HG03060 (cell line): ENCODE measurements at regions not wholly inside any gene's neighbourhood (a gene's known extent, or its start where the extent isn't known, plus 50 kb on each side); places are given as distances from the start of the nearest gene placed in this dataset.

Experiments used
- ATAC-seq: cut with Tn5 transposase; IDR thresholded peaks from one replicate; pipeline ENCODE4 v1.9.1; 2021; ENCODE audit warnings: low read depth, moderate number of reproducible peaks; ENCODE audit not compliant: unreplicated experiment

- no peak for ATAC-seq
These were observed 592.4 kb upstream of the DAB2 start for GRCh38 chr5:40017135-40017534.

GRCh38 chr5:40010436-40010835, 585.7 kb upstream of the DAB2 start:
- no peak for ATAC-seq

- no peak for ATAC-seq
These were observed 581.5 kb upstream of the DAB2 start for GRCh38 chr5:40006260-40006659.

GRCh38 chr5:40001796-40002195, 577.0 kb upstream of the DAB2 start:
- no peak for ATAC-seq

GRCh38 chr5:39998518-39998917, 573.7 kb upstream of the DAB2 start:
- no peak for ATAC-seq

GRCh38 chr5:39995990-39996389, 571.2 kb upstream of the DAB2 start:
- no peak for ATAC-seq

GRCh38 chr5:39992617-39993202, 567.9 kb upstream of the DAB2 start:
- ATAC-seq: no peak

- no peak for ATAC-seq
These were observed 561.8 kb upstream of the DAB2 start for GRCh38 chr5:39986614-39987013.

GRCh38 chr5:39980056-39980455, 555.3 kb upstream of the DAB2 start:
- no peak for ATAC-seq

- no peak for ATAC-seq
These were observed 552.4 kb upstream of the DAB2 start for GRCh38 chr5:39977066-39977655.

GRCh38 chr5:39970117-39970798, 545.5 kb upstream of the DAB2 start:
- ATAC-seq: no peak

- no peak for ATAC-seq
These were observed 543.6 kb upstream of the DAB2 start for GRCh38 chr5:39968381-39968780.

- no peak for ATAC-seq
These were observed 530.4 kb upstream of the DAB2 start for GRCh38 chr5:39955156-39955555.

GRCh38 chr5:39951070-39951469, 526.3 kb upstream of the DAB2 start:
- no peak for ATAC-seq

GRCh38 chr5:39948867-39949468, 524.2 kb upstream of the DAB2 start:
- ATAC-seq: peak; percentile 63

- no peak for ATAC-seq
These were observed 523.6 kb upstream of the DAB2 start for GRCh38 chr5:39948341-39948740.

GRCh38 chr5:39947657-39948056, 522.9 kb upstream of the DAB2 start:
- ATAC-seq: no peak

GRCh38 chr5:39946356-39947045, 521.7 kb upstream of the DAB2 start:
- no peak for ATAC-seq

GRCh38 chr5:39945870-39946269, 521.1 kb upstream of the DAB2 start:
- no peak for ATAC-seq

- no peak for ATAC-seq
These were observed 519.0 kb upstream of the DAB2 start for GRCh38 chr5:39943811-39944210.

GRCh38 chr5:39942606-39943005, 517.8 kb upstream of the DAB2 start:
- ATAC-seq: no peak
